Fibroblast of lung (primary cell): ENCODE measurements at regions not wholly inside any gene's neighbourhood (a gene's known extent, or its start where the extent isn't known, plus 50 kb on each side); places are given as distances from the start of the nearest gene placed in this dataset.

Source experiments
- DNase-seq, 2 donors: peaks; one replicate each; pipeline versions ENCODE4 v3.0.0 to v3.0.0-alpha.2; 2010; ENCODE audit warnings: low read depth in 2 of 2
- H2AFZ ChIP-seq: 2 replicates; pipeline ENCODE4 v1.5.1; 2012; ENCODE audit warnings: low read length, control low read depth, inconsistent platforms
- H3K27ac ChIP-seq: 2 replicates; pipeline ENCODE4 v1.5.1; 2011; ENCODE audit warnings: low read length, control low read depth; ENCODE audit not compliant: insufficient read depth
- H3K27me3 ChIP-seq: 2 replicates; pipeline ENCODE4 v1.5.1; 2011; ENCODE audit warnings: mild to moderate bottlenecking, low read length; ENCODE audit not compliant: control insufficient read depth, insufficient read depth
- H3K36me3 ChIP-seq: 2 replicates; pipeline ENCODE4 v1.5.1; 2011; ENCODE audit warnings: low read length; ENCODE audit not compliant: control insufficient read depth, insufficient read depth
- H3K4me1 ChIP-seq: 2 replicates; pipeline ENCODE4 v1.5.1; 2011; ENCODE audit warnings: low read length; ENCODE audit not compliant: control insufficient read depth, insufficient read depth; ENCODE audit errors: extremely low read depth
- H3K4me2 ChIP-seq: 2 replicates; pipeline ENCODE4 v1.5.1; 2011; ENCODE audit warnings: low read length, control low read depth; ENCODE audit not compliant: insufficient read depth; ENCODE audit errors: extremely low read depth
- H3K4me3 ChIP-seq, 4 experiments: fragments of 200-600 bp in 1 of 4; sonication (generic) in 1 of 4; replicated peaks in 1 of 4; 2 replicates each; pipeline ENCODE4 v1.5.1; 2011 to 2016; ENCODE audit warnings: low read length in 4 of 4, low read depth in 3 of 4, mild to moderate bottlenecking in 3 of 4, control low read depth in 2 of 4, inconsistent platforms in 1 of 4, mixed read lengths in 1 of 4; ENCODE audit not compliant: insufficient read depth in 1 of 4; ENCODE audit errors: control extremely low read depth in 1 of 4
- H3K79me2 ChIP-seq: 2 replicates; pipeline ENCODE4 v1.5.1; 2012; ENCODE audit warnings: mild to moderate bottlenecking, low read length, inconsistent platforms; ENCODE audit not compliant: control insufficient read depth, insufficient read depth
- H3K9ac ChIP-seq: 2 replicates; pipeline ENCODE4 v1.5.1; 2011; ENCODE audit warnings: mild to moderate bottlenecking, low read length, control low read depth; ENCODE audit not compliant: insufficient read depth
- H3K9me3 ChIP-seq: 2 replicates; pipeline ENCODE4 v1.5.1; 2012; ENCODE audit warnings: low read depth, low read length; ENCODE audit not compliant: control insufficient read depth, insufficient read depth
- H4K20me1 ChIP-seq: 2 replicates; pipeline ENCODE4 v1.5.1; 2011; ENCODE audit warnings: low read length; ENCODE audit not compliant: control insufficient read depth, insufficient read depth; ENCODE audit errors: extremely low read depth
- EZH2 ChIP-seq: IDR thresholded peaks from 2 replicates; pipeline ENCODE4 v1.5.1; 2012; ENCODE audit warnings: low read length, control low read depth, mild to moderate bottlenecking; ENCODE audit errors: missing control alignments
- TF ChIP-seq, protein P1 (sequence below), 2 donors: IDR thresholded peaks in 1 of 2; conservative IDR thresholded peaks in 1 of 2; 1 replicate in 1 of 2; 2 replicates in 1 of 2; pipeline ENCODE4 v1.5.1; 2011 to 2012; ENCODE audit warnings: low read length in 2 of 2, control low read depth in 1 of 2, inconsistent platforms in 1 of 2, low read depth in 1 of 2, mild to moderate bottlenecking in 1 of 2

DNA sequence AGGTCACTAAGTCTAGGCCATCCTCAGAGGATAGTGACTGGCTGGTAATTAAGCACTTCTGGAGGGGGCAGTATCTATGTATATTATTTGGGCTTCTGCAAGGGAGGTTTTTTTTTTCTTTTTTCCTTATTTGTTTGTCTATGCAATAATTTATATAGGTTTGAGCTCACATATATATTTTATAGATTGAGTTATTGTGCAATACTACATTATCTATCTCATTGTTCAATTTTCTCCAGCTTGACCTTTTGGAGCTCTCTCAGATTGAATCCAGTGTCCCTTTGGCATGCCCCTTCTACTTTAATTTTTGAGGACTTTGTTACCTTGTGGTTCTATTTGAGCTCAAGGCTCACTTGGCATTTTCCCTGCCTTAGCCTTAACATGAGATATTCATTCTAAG lies 852.1 kb downstream of the KCNT2 start:
- Histone ChIP-seq H3K9me3 (no peaks in the 10 kb centered on the region), H2AFZ (no peak overlapping the region), H3K4me3 (no peak overlapping the region), H3K27ac (no peak overlapping the region), H3K36me3 (no peaks in the 10 kb centered on the region), H3K4me1 (no peaks in the 10 kb centered on the region), H3K79me2 (no peaks in the 10 kb centered on the region), H3K4me2 (no peak overlapping the region), H4K20me1 (no peaks in the 10 kb centered on the region), H3K9ac (no peak overlapping the region), H3K27me3 (no peaks in the 10 kb centered on the region)
- DNase-seq: no peak
- no peak for TF ChIP-seq EZH2
- TF ChIP-seq, protein P1, sequence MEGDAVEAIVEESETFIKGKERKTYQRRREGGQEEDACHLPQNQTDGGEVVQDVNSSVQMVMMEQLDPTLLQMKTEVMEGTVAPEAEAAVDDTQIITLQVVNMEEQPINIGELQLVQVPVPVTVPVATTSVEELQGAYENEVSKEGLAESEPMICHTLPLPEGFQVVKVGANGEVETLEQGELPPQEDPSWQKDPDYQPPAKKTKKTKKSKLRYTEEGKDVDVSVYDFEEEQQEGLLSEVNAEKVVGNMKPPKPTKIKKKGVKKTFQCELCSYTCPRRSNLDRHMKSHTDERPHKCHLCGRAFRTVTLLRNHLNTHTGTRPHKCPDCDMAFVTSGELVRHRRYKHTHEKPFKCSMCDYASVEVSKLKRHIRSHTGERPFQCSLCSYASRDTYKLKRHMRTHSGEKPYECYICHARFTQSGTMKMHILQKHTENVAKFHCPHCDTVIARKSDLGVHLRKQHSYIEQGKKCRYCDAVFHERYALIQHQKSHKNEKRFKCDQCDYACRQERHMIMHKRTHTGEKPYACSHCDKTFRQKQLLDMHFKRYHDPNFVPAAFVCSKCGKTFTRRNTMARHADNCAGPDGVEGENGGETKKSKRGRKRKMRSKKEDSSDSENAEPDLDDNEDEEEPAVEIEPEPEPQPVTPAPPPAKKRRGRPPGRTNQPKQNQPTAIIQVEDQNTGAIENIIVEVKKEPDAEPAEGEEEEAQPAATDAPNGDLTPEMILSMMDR (conservative IDR thresholded peaks at IDR 0.05 in 1 of 2, IDR thresholded peaks at IDR 0.05 in 1 of 2; ENCODE audit: low read depth in 1 of 2, low read length in 2 of 2): no peak

DNA sequence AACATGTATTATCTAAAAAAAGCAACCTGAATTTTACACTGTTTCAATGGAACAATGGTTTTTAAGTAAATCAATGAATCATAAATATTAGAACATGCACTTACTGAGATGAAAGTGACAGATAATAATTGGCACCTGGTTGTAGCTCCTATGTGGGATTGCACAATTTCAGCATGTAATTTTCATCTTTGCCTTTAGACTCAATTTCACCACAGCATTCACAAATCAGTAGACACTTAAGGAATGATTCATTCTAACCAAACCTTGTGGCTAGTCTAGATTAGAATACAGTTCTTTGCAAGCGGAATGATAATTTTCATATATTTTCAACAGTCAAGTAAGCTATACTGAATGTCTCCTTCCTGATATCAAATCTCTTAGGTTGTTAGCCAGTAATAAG lies 853.4 kb downstream of the KCNT2 start:
- no peaks in the 10 kb centered on the region for H3K36me3 ChIP-seq
- H4K20me1 ChIP-seq: no peaks in the 10 kb centered on the region
- H3K4me2 ChIP-seq: no peak overlapping the region
- TF ChIP-seq EZH2: no peak
- TF ChIP-seq, protein P1 (conservative IDR thresholded peaks at IDR 0.05 in 1 of 2, IDR thresholded peaks at IDR 0.05 in 1 of 2; ENCODE audit: low read depth in 1 of 2, low read length in 2 of 2): no peak
- H3K9me3 ChIP-seq: no peaks in the 10 kb centered on the region
- H3K4me1 ChIP-seq: no peaks in the 10 kb centered on the region
- no peak overlapping the region for H3K4me3 ChIP-seq
- no peaks in the 10 kb centered on the region for H3K79me2 ChIP-seq
- no peak overlapping the region for H3K27ac ChIP-seq
- no peak overlapping the region for H2AFZ ChIP-seq
- peak; percentile 38 to 57 for DNase-seq
- no peak overlapping the region for H3K9ac ChIP-seq
- no peaks in the 10 kb centered on the region for H3K27me3 ChIP-seq

DNA sequence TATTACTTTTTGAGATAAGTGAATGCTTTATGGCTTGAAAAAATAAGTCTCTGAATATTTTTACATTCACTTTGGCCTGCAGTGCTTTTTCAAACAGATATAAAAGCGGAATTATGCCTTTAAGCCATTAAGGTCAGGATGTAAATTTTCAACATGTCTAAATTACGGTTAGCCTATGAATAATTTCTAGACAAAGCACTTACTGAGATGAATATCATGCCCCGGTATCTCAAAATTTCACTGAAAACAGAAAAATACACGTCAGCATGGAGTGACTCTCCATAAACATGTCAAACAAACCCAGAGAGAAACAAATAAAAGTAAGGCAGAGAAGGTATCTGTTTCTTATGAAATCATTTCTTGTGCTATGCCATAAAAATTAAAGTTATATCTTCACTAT lies 853.9 kb downstream of the KCNT2 start:
- DNase-seq: no peak
- Histone ChIP-seq H3K9ac (no peak overlapping the region), H3K27ac (no peak overlapping the region), H3K4me2 (no peak overlapping the region), H3K36me3 (no peaks in the 10 kb centered on the region), H3K79me2 (no peaks in the 10 kb centered on the region), H4K20me1 (no peaks in the 10 kb centered on the region), H3K4me3 (no peak overlapping the region), H3K4me1 (no peaks in the 10 kb centered on the region), H2AFZ (no peak overlapping the region), H3K27me3 (no peaks in the 10 kb centered on the region), H3K9me3 (no peaks in the 10 kb centered on the region)
- no peak for TF ChIP-seq EZH2
- TF ChIP-seq, protein P1 (conservative IDR thresholded peaks at IDR 0.05 in 1 of 2, IDR thresholded peaks at IDR 0.05 in 1 of 2; ENCODE audit: low read depth in 1 of 2, low read length in 2 of 2): no peak
